H9 (cell line): ENCODE measurements at regions not wholly inside any gene's neighbourhood (a gene's known extent, or its start where the extent isn't known, plus 50 kb on each side); places are given as distances from the start of the nearest gene placed in this dataset.

Experiments
- DNase-seq: peaks from one replicate; pipeline ENCODE4 v3.0.0-alpha.2; 2017
- H2AFZ ChIP-seq: one replicate; pipeline ENCODE4 v1.6.1; 2013; ENCODE audit warnings: mild to moderate bottlenecking, low read length, control low read depth, moderate library complexity
- H2AK5ac ChIP-seq: 2 replicates; pipeline ENCODE4 v1.6.1; 2013; ENCODE audit warnings: low read length, control low read depth, mixed read lengths; ENCODE audit not compliant: insufficient read length
- H2BK120ac ChIP-seq: one replicate; pipeline ENCODE4 v1.6.1; 2013; ENCODE audit warnings: low read depth, mild to moderate bottlenecking, low read length, control low read depth, inconsistent platforms; ENCODE audit not compliant: poor library complexity, severe bottlenecking
- H2BK12ac ChIP-seq: 2 replicates; pipeline ENCODE4 v1.6.1; 2013; ENCODE audit warnings: low read length, control low read depth, mixed read lengths, low read depth; ENCODE audit not compliant: insufficient read length
- H2BK15ac ChIP-seq: 2 replicates; pipeline ENCODE4 v1.6.1; 2013; ENCODE audit warnings: low read depth, low read length, control low read depth
- H2BK20ac ChIP-seq: one replicate; pipeline ENCODE4 v1.6.1; 2013; ENCODE audit warnings: low read depth, mild to moderate bottlenecking, low read length, control low read depth, inconsistent platforms; ENCODE audit not compliant: poor library complexity, severe bottlenecking
- H2BK5ac ChIP-seq: 2 replicates; pipeline ENCODE4 v1.6.1; 2013; ENCODE audit warnings: low read length, control low read depth, mixed read lengths; ENCODE audit not compliant: insufficient read length
- H3K14ac ChIP-seq: 2 replicates; pipeline ENCODE4 v1.6.1; 2013; ENCODE audit warnings: low read length, control low read depth; ENCODE audit not compliant: insufficient read depth
- H3K18ac ChIP-seq: 2 replicates; pipeline ENCODE4 v1.6.1; 2013; ENCODE audit warnings: low read depth, mild to moderate bottlenecking, mixed read lengths, low read length, control low read depth; ENCODE audit not compliant: insufficient read length
- H3K23ac ChIP-seq: 2 replicates; pipeline ENCODE4 v1.6.1; 2013; ENCODE audit warnings: low read length, control low read depth, mixed read lengths, low read depth; ENCODE audit not compliant: insufficient read length
- H3K23me2 ChIP-seq: 2 replicates; pipeline ENCODE4 v1.6.1; 2013; ENCODE audit warnings: low read depth, mild to moderate bottlenecking, mixed read lengths, low read length, control low read depth; ENCODE audit not compliant: insufficient read length, poor library complexity, severe bottlenecking
- H3K27ac ChIP-seq: 2 replicates; pipeline ENCODE4 v1.5.1; 2013; ENCODE audit warnings: low read length, control low read depth, mixed read lengths, low read depth; ENCODE audit not compliant: insufficient read length
- H3K27me3 ChIP-seq: 2 replicates; pipeline ENCODE4 v1.6.1; 2013; ENCODE audit warnings: low read length, control low read depth, inconsistent platforms; ENCODE audit not compliant: insufficient read depth
- H3K4ac ChIP-seq: 2 replicates; pipeline ENCODE4 v1.6.1; 2013; ENCODE audit warnings: low read depth, mild to moderate bottlenecking, control low read depth, inconsistent platforms, low read length, moderate library complexity
- H3K4me1 ChIP-seq: 2 replicates; pipeline ENCODE4 v1.6.1; 2013; ENCODE audit warnings: low read length, control low read depth, inconsistent platforms; ENCODE audit not compliant: insufficient read depth
- H3K4me2 ChIP-seq: 2 replicates; pipeline ENCODE4 v1.6.1; 2013; ENCODE audit warnings: low read length, control low read depth, mixed read lengths; ENCODE audit not compliant: insufficient read length, insufficient read depth
- H3K56ac ChIP-seq: 2 replicates; pipeline ENCODE4 v1.6.1; 2013; ENCODE audit warnings: low read depth, mild to moderate bottlenecking, mixed read lengths, low read length, control low read depth; ENCODE audit not compliant: insufficient read length
- H3K79me1 ChIP-seq: 2 replicates; pipeline ENCODE4 v1.6.1; 2013; ENCODE audit warnings: low read depth, mild to moderate bottlenecking, moderate library complexity, low read length, control low read depth, inconsistent platforms; ENCODE audit not compliant: insufficient read depth, poor library complexity, severe bottlenecking
- H3K79me2 ChIP-seq: 2 replicates; pipeline ENCODE4 v1.6.1; 2013; ENCODE audit warnings: low read length, control low read depth, inconsistent platforms; ENCODE audit not compliant: insufficient read depth
- H3K9ac ChIP-seq: 2 replicates; pipeline ENCODE4 v1.6.1; 2013; ENCODE audit warnings: low read length, control low read depth, mixed read lengths; ENCODE audit not compliant: insufficient read length; ENCODE audit errors: extremely low read depth
- H3K9me3 ChIP-seq: one replicate; pipeline ENCODE4 v1.6.1; 2013; ENCODE audit warnings: low read depth, low read length, inconsistent platforms; ENCODE audit not compliant: control insufficient read depth
- H3T11ph ChIP-seq: one replicate; pipeline ENCODE4 v1.6.1; 2013; ENCODE audit warnings: mild to moderate bottlenecking, low read length, control low read depth, inconsistent platforms
- H4K20me1 ChIP-seq: one replicate; pipeline ENCODE4 v1.6.1; 2013; ENCODE audit not compliant: control insufficient read depth, insufficient read length, insufficient read depth
- H4K5ac ChIP-seq: 2 replicates; pipeline ENCODE4 v1.6.1; 2013; ENCODE audit warnings: low read depth, mild to moderate bottlenecking, mixed read lengths, low read length, control low read depth; ENCODE audit not compliant: insufficient read length
- H4K8ac ChIP-seq: replicated peaks from 2 replicates; pipeline ENCODE4 v1.6.1; 2013; ENCODE audit warnings: low read length, control low read depth, mixed read lengths, low read depth; ENCODE audit not compliant: insufficient read length
- H4K91ac ChIP-seq: 2 replicates; pipeline ENCODE4 v1.6.1; 2013; ENCODE audit warnings: low read depth, mild to moderate bottlenecking, moderate library complexity, mixed read lengths, low read length, control low read depth; ENCODE audit not compliant: insufficient read length
- H3K27ac Mint-ChIP-seq, 3 experiments: 2 replicates in 2 of 3; 3 replicates in 1 of 3; pipeline ENCODE4 v1.8.0; 2020 to 2021; ENCODE audit warnings: mixed read lengths in 3 of 3, mild to moderate bottlenecking in 1 of 3, moderate library complexity in 1 of 3
- H3K27me3 Mint-ChIP-seq: 2 replicates; pipeline ENCODE4 v1.8.0; 2021; ENCODE audit warnings: low read depth, mild to moderate bottlenecking, moderate library complexity, mixed read lengths
- H3K36me3 Mint-ChIP-seq, 3 experiments: 2 replicates in 2 of 3; 3 replicates in 1 of 3; pipeline ENCODE4 v1.8.0; 2020 to 2021; ENCODE audit warnings: low read depth in 3 of 3, mixed read lengths in 3 of 3; ENCODE audit not compliant: insufficient read depth in 1 of 3
- H3K4me1 Mint-ChIP-seq, 2 experiments: 2 replicates each; pipeline ENCODE4 v1.8.0; 2020; ENCODE audit warnings: mixed read lengths in 2 of 2
- H3K4me3 Mint-ChIP-seq, 2 experiments: 2 replicates in 1 of 2; 3 replicates in 1 of 2; pipeline ENCODE4 v1.8.0; 2020 to 2021; ENCODE audit warnings: mild to moderate bottlenecking in 2 of 2, mixed read lengths in 2 of 2, moderate library complexity in 1 of 2
- H3K9me3 Mint-ChIP-seq, 2 experiments: 2 replicates in 1 of 2; 3 replicates in 1 of 2; pipeline ENCODE4 v1.8.0; 2020; ENCODE audit warnings: mild to moderate bottlenecking in 2 of 2, mixed read lengths in 2 of 2, moderate library complexity in 1 of 2
- CTCF ChIP-seq: fragments of 200-600 bp; sonication (generic); conservative IDR thresholded peaks from 3 replicates; pipeline ENCODE4 v1.8.0; 2021; ENCODE audit warnings: antibody characterized with exemption, mild to moderate bottlenecking
- WGBS: extraction: QIAGEN DNeasy Blood & Tissue Kit; methylation state at CpG from one replicate; pipeline ENCODE4 v1.1.7; 2013; ENCODE audit warnings: missing lambda C conversion rate, low lambda C conversion rate, mixed read lengths; ENCODE audit not compliant: insufficient read length; ENCODE audit errors: extremely low coverage; 5-methylcytosine and 5-hydroxymethylcytosine counted together

DNA sequence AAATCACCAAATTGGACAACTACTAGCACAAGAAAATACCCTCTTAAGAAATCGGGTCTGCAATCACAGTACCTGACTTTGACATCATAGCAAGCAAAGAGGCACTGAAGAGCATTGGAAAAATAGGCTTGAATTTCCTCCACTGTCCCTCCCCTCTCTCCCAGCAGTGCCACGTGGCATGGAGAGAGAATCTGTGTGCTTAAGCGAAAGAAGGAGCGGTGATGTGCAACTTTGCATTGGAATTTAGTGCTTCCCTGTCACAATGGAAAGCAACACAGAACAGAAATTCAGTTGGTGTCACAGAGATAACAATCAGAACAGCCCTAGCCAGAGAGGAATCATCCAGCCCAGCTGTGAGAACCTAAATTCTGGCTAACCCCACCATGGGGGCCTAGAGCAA lies 207.5 kb upstream of the SLITRK3 start:
- no peak for TF ChIP-seq CTCF
- Histone ChIP-seq H3K4ac (no peak overlapping the region), H2AK5ac (no peak overlapping the region), H3K23ac (no peak overlapping the region), H4K5ac (no peak overlapping the region), H2BK15ac (no peak overlapping the region), H2BK120ac (no peak overlapping the region), H3T11ph (no peak overlapping the region), H3K4me2 (no peak overlapping the region), H2BK5ac (no peak overlapping the region), H3K14ac (no peak overlapping the region), H3K56ac (no peak overlapping the region), H2AFZ (no peak overlapping the region), H3K9ac (no peak overlapping the region), H3K79me2 (no peaks in the 10 kb centered on the region), H3K27ac (no peak overlapping the region), H3K79me1 (no peaks in the 10 kb centered on the region), H2BK20ac (no peak overlapping the region), H3K4me1 (no peaks in the 10 kb centered on the region), H3K9me3 (no peaks in the 10 kb centered on the region), H3K27me3 (no peaks in the 10 kb centered on the region), H2BK12ac (no peak overlapping the region), H4K8ac (no peak overlapping the region), H3K23me2 (no peaks in the 10 kb centered on the region), H4K91ac (no peak overlapping the region), H3K18ac (no peak overlapping the region), H4K20me1 (no peaks in the 10 kb centered on the region)
- Mint-ChIP-seq H3K9me3 (no peaks in the 10 kb centered on the region), H3K4me1 (no peaks in the 10 kb centered on the region), H3K4me3 (no peak overlapping the region), H3K27ac (no peak overlapping the region), H3K27me3 (no peaks in the 10 kb centered on the region), H3K36me3 (no peaks in the 10 kb centered on the region)
- no CpG with 5 or more reads among the region's 4 CpGs for WGBS
- no peak for DNase-seq
